ENCODE measurements at regions not wholly inside any gene's neighbourhood (a gene's known extent, or its start where the extent isn't known, plus 50 kb on each side); places are given as distances from the start of the nearest gene placed in this dataset.

DNA sequence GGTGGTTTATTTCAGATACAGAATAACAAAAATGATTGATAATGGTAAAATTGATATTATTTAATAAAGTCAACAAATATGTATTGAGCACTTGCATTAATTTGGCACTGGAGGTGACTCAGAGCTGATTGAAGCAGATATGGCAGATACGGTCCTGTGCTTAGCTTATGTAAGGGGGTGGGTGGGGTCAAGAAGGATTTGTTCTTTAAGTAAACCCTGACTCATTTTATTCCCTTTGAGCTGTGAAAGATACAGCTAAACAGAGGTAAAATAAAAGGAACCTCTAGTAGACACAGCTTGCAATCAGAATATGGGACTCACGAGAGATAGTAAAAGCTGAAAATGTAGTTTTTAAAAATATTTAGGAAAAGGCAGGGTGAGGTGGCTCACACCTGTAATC, 201.3 kb upstream of the CLINT1 start:
- BruUV-seq (replicated peaks) = no TSS peak
- no peaks in the 10 kb centered on the region for H3K79me2 ChIP-seq (ENCODE audit: control insufficient read depth, insufficient read depth, low read length)
- in situ Hi-C loops (cut with MboI) (no loop called here), intact Hi-C loops (cut with micrococcal nuclease; ENCODE audit: unreplicated experiment) (no loop called here)
- ChIA-PET SMC1A (ENCODE audit: uncharacterized antibody, unreplicated experiment) (interaction anchor here (0.9 to 1.7 kb wide), 2 partner anchors 15 kb away, joined by 3 to 4 read pairs; no protein-coding TSS in a partner anchor), CTCF (interaction anchor here (1.7 to 5.5 kb wide), 3 partner anchors 11 to 111 kb away, joined by 4 to 51 read pairs (median 5); no protein-coding TSS in a partner anchor), RAD21 (ENCODE audit: unreplicated experiment) (interaction anchor here (1.8 kb wide), 1 partner anchor 15 kb away, joined by 3 read pairs; no protein-coding TSS in a partner anchor), POLR2A (no interaction called here)
- no peak overlapping the region for H3K27ac ChIP-seq (ENCODE audit: control insufficient read depth, insufficient read depth)
- no peaks in the 10 kb centered on the region for H3K9me3 ChIP-seq (replicated peaks; ENCODE audit: control insufficient read depth, insufficient read depth, low read length)
- no peak overlapping the region for H3K9ac ChIP-seq (ENCODE audit: control insufficient read depth, insufficient read depth, low read length)
- TF ChIP-seq YY1 (IDR thresholded peaks at IDR 0.05; ENCODE audit: low read depth, low read length) = no peak
- no peak for TF ChIP-seq IKZF1 (conservative IDR thresholded peaks at IDR 0.05)
- no peak for TF ChIP-seq FOXK2 (IDR thresholded peaks at IDR 0.05)
- TF ChIP-seq JUND (IDR thresholded peaks at IDR 0.05; ENCODE audit: low read depth, low read length) = no peak
- TF ChIP-seq, protein P1, sequence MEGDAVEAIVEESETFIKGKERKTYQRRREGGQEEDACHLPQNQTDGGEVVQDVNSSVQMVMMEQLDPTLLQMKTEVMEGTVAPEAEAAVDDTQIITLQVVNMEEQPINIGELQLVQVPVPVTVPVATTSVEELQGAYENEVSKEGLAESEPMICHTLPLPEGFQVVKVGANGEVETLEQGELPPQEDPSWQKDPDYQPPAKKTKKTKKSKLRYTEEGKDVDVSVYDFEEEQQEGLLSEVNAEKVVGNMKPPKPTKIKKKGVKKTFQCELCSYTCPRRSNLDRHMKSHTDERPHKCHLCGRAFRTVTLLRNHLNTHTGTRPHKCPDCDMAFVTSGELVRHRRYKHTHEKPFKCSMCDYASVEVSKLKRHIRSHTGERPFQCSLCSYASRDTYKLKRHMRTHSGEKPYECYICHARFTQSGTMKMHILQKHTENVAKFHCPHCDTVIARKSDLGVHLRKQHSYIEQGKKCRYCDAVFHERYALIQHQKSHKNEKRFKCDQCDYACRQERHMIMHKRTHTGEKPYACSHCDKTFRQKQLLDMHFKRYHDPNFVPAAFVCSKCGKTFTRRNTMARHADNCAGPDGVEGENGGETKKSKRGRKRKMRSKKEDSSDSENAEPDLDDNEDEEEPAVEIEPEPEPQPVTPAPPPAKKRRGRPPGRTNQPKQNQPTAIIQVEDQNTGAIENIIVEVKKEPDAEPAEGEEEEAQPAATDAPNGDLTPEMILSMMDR (IDR thresholded peaks at IDR 0.05 in 2 of 3, conservative IDR thresholded peaks at IDR 0.05 in 1 of 3; ENCODE audit: control insufficient read depth in 2 of 3, extremely low read depth in 1 of 3, insufficient read depth in 1 of 3, low read depth in 3 of 3, low read length in 3 of 3) = no peak
- TF ChIP-seq MEF2B (IDR thresholded peaks at IDR 0.05; ENCODE audit: partially characterized antibody, poor library complexity, severe bottlenecking) = no peak
- no peak for TF ChIP-seq MTA3 (IDR thresholded peaks at IDR 0.05; ENCODE audit: borderline replicate concordance, low read length)
- TF ChIP-seq ZNF217 (IDR thresholded peaks at IDR 0.05) = no peak
- no peak for TF ChIP-seq NR2C2 (IDR thresholded peaks at IDR 0.05; ENCODE audit: borderline replicate concordance, control insufficient read depth, insufficient read length, low read depth)
- TF ChIP-seq, protein P2, sequence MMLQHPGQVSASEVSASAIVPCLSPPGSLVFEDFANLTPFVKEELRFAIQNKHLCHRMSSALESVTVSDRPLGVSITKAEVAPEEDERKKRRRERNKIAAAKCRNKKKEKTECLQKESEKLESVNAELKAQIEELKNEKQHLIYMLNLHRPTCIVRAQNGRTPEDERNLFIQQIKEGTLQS (IDR thresholded peaks at IDR 0.05; ENCODE audit: borderline replicate concordance, extremely low read depth, low read depth, low read length) = no peak
- no peak overlapping the region for H2AFZ ChIP-seq (ENCODE audit: control insufficient read depth, low read depth, low read length)
- no peaks in the 10 kb centered on the region for H3K36me3 ChIP-seq (ENCODE audit: control insufficient read depth in 2 of 2, insufficient read depth in 2 of 2, low read length in 1 of 2)
- FAIRE-seq = no peak
- 23% methylated on average over 2 of the region's 2 CpGs for WGBS (ENCODE audit: insufficient coverage, insufficient replicate concordance, low lambda C conversion rate, missing lambda C conversion rate)
- no peaks in the 10 kb centered on the region for H4K20me1 ChIP-seq (ENCODE audit: control insufficient read depth, insufficient read depth)
- no peak overlapping the region for H3K4me2 ChIP-seq (ENCODE audit: control insufficient read depth, insufficient read depth)
- no peak for ATAC-seq
- H3K27me3 ChIP-seq (replicated peaks in 1 of 2; ENCODE audit: control insufficient read depth in 2 of 2, insufficient read depth in 2 of 2, low read length in 1 of 2) = no peaks in the 10 kb centered on the region; a peak in 2 of 4 replicates
- no peak for DNase-seq (ENCODE audit: low read depth, low spot score)
- H3K4me3 ChIP-seq = no peak overlapping the region
- H3K4me1 ChIP-seq (ENCODE audit: control insufficient read depth, insufficient read depth, low read length) = no peaks in the 10 kb centered on the region
